ENCODE measurements at regions not wholly inside any gene's neighbourhood (a gene's known extent, or its start where the extent isn't known, plus 50 kb on each side); places are given as distances from the start of the nearest gene placed in this dataset.

DNA sequence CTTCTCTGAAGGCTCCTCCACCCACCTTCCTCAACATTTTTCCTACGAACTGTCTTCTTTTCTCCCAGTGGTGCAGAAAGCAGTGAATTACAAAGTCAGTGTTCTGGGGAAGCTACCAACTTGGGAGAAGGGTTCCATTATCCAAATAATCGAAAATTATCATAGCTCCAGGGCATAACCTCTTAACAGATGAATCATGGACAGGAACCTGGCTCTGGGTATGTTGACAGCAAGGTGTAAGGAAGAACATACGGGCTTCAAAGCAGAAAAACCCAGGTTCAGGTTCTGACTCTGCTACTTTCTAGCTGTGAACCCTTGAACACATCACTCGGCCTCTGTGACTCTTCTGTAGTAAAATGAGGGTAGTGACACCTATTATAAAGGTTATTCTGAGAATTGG, 351.3 kb downstream of the ENC1 start:
- DNase-seq (ENCODE audit: low read depth, low spot score) (no peak), ATAC-seq (no peak)
- Histone ChIP-seq H3K9ac (ENCODE audit: low read length) (no peak overlapping the region), H3K27ac (ENCODE audit: low read depth, low read length) (no peak overlapping the region), H2AFZ (ENCODE audit: low read depth, low read length, poor library complexity, severe bottlenecking) (no peak overlapping the region), H3K27me3 (ENCODE audit: insufficient read depth, low read length) (no peaks in the 10 kb centered on the region), H3K4me2 (ENCODE audit: low read length) (no peak overlapping the region), H3K4me1 (ENCODE audit: control insufficient read depth in 1 of 2, insufficient read depth in 2 of 2, low read length in 2 of 2) (no peaks in the 10 kb centered on the region), H3K36me3 (ENCODE audit: control insufficient read depth in 1 of 2, insufficient read depth in 2 of 2, low read length in 2 of 2) (no peaks in the 10 kb centered on the region), H4K20me1 (ENCODE audit: insufficient read depth) (no peaks in the 10 kb centered on the region), H3K79me2 (ENCODE audit: insufficient read depth, low read length) (no peaks in the 10 kb centered on the region), H3K9me2 (ENCODE audit: insufficient read depth) (no peaks in the 10 kb centered on the region), H3K4me3 (replicated peaks in 1 of 2; ENCODE audit: low read depth in 1 of 2, low read length in 2 of 2) (no peak overlapping the region), H3K9me3 (ENCODE audit: control insufficient read depth in 1 of 2, insufficient read depth in 1 of 2, low read depth in 1 of 2, low read length in 2 of 2) (no peaks in the 10 kb centered on the region)
- TF ChIP-seq POLR2A (IDR thresholded peaks at IDR 0.05; ENCODE audit: borderline replicate concordance, extremely low read depth, insufficient read depth, insufficient read length) = no peak
- TF ChIP-seq RAD21 (IDR thresholded peaks at IDR 0.05; ENCODE audit: low read depth) = no peak
- TF ChIP-seq, protein P1, sequence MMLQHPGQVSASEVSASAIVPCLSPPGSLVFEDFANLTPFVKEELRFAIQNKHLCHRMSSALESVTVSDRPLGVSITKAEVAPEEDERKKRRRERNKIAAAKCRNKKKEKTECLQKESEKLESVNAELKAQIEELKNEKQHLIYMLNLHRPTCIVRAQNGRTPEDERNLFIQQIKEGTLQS (IDR thresholded peaks at IDR 0.05) = no peak
- TF ChIP-seq, protein P2, sequence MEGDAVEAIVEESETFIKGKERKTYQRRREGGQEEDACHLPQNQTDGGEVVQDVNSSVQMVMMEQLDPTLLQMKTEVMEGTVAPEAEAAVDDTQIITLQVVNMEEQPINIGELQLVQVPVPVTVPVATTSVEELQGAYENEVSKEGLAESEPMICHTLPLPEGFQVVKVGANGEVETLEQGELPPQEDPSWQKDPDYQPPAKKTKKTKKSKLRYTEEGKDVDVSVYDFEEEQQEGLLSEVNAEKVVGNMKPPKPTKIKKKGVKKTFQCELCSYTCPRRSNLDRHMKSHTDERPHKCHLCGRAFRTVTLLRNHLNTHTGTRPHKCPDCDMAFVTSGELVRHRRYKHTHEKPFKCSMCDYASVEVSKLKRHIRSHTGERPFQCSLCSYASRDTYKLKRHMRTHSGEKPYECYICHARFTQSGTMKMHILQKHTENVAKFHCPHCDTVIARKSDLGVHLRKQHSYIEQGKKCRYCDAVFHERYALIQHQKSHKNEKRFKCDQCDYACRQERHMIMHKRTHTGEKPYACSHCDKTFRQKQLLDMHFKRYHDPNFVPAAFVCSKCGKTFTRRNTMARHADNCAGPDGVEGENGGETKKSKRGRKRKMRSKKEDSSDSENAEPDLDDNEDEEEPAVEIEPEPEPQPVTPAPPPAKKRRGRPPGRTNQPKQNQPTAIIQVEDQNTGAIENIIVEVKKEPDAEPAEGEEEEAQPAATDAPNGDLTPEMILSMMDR (IDR thresholded peaks at IDR 0.05 in 2 of 3, conservative IDR thresholded peaks at IDR 0.05 in 1 of 3; ENCODE audit: borderline replicate concordance in 1 of 3, insufficient read depth in 1 of 3, low read depth in 2 of 3, low read length in 2 of 3) = no peak
- no peak for TF ChIP-seq ELF1 (IDR thresholded peaks at IDR 0.05; ENCODE audit: borderline replicate concordance, low read depth)
- no peak for TF ChIP-seq ZNF274 (IDR thresholded peaks at IDR 0.05; ENCODE audit: low read depth, low read length)
- intact Hi-C loops (cut with micrococcal nuclease) = no loop called here
- no TSS peak for BruUV-seq (replicated peaks)
- CTCF ChIA-PET = no interaction called here
- RAD21 ChIA-PET (ENCODE audit: low non-redundant PET in 1 of 2, low total read pairs in 2 of 2, uncharacterized antibody in 2 of 2, unreplicated experiment in 2 of 2) = no interaction called here
- POLR2A ChIA-PET = no interaction called here

DNA sequence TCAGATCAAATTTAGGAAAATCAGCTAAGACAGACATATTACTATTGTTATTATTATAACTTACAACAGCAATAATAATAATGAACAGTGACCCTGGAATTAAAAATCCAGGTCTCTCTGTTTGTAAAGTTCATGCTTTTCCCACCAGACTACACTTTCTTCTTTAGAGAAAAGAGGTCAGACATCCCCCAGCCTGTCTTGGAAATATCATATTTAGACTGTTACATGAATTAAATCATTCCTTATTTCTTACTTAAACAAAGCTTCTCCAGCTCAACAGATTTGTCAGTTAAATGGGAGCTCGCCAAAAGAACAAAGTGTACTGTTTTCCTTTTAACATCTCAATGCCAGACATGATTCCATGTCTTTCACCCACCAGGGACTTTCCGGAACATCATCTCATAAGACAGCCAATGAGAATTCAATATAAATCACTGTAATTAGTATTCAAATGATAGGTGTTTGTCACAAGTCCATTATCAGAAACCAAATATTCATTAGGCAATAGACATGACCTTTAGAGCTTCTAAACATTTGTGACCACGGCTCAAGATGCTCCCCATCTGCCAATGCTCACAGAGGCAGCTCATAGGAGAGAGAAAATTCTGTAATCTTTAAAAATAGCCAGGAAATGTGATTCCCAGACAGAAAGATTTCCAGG, 351.9 kb downstream of the ENC1 start:
- RAD21 ChIA-PET (ENCODE audit: low non-redundant PET in 1 of 2, low total read pairs in 2 of 2, uncharacterized antibody in 2 of 2, unreplicated experiment in 2 of 2) = no interaction called here
- POLR2A ChIA-PET = no interaction called here
- intact Hi-C loops (cut with micrococcal nuclease) = no loop called here

More for the DNA sequence above, 351.9 kb downstream of the ENC1 start:
- ATAC-seq = no peak
- DNase-seq (ENCODE audit: low read depth, low spot score) = no peak
- Histone ChIP-seq H3K36me3 (ENCODE audit: control insufficient read depth in 1 of 2, insufficient read depth in 2 of 2, low read length in 2 of 2) (no peaks in the 10 kb centered on the region), H3K27ac (ENCODE audit: low read depth, low read length) (no peak overlapping the region), H3K9ac (ENCODE audit: low read length) (no peak overlapping the region), H3K9me3 (ENCODE audit: control insufficient read depth in 1 of 2, insufficient read depth in 1 of 2, low read depth in 1 of 2, low read length in 2 of 2) (no peaks in the 10 kb centered on the region), H3K27me3 (ENCODE audit: insufficient read depth, low read length) (no peaks in the 10 kb centered on the region), H3K4me3 (replicated peaks in 1 of 2; ENCODE audit: low read depth in 1 of 2, low read length in 2 of 2) (no peak overlapping the region), H2AFZ (ENCODE audit: low read depth, low read length, poor library complexity, severe bottlenecking) (no peak overlapping the region), H4K20me1 (ENCODE audit: insufficient read depth) (no peaks in the 10 kb centered on the region), H3K4me1 (ENCODE audit: control insufficient read depth in 1 of 2, insufficient read depth in 2 of 2, low read length in 2 of 2) (no peaks in the 10 kb centered on the region), H3K4me2 (ENCODE audit: low read length) (no peak overlapping the region), H3K9me2 (ENCODE audit: insufficient read depth) (no peaks in the 10 kb centered on the region), H3K79me2 (ENCODE audit: insufficient read depth, low read length) (no peaks in the 10 kb centered on the region)
- CTCF ChIA-PET = no interaction called here
- no TSS peak for BruUV-seq (replicated peaks)
- TF ChIP-seq, protein P2 (IDR thresholded peaks at IDR 0.05 in 2 of 3, conservative IDR thresholded peaks at IDR 0.05 in 1 of 3; ENCODE audit: borderline replicate concordance in 1 of 3, insufficient read depth in 1 of 3, low read depth in 2 of 3, low read length in 2 of 3) = no peak
- TF ChIP-seq POLR2A (IDR thresholded peaks at IDR 0.05; ENCODE audit: borderline replicate concordance, extremely low read depth, insufficient read depth, insufficient read length) (no peak), ZNF274 (IDR thresholded peaks at IDR 0.05; ENCODE audit: low read depth, low read length) (no peak)
